ENCODE measurements at regions not wholly inside any gene's neighbourhood (a gene's known extent, or its start where the extent isn't known, plus 50 kb on each side); places are given as distances from the start of the nearest gene placed in this dataset.

DNA sequence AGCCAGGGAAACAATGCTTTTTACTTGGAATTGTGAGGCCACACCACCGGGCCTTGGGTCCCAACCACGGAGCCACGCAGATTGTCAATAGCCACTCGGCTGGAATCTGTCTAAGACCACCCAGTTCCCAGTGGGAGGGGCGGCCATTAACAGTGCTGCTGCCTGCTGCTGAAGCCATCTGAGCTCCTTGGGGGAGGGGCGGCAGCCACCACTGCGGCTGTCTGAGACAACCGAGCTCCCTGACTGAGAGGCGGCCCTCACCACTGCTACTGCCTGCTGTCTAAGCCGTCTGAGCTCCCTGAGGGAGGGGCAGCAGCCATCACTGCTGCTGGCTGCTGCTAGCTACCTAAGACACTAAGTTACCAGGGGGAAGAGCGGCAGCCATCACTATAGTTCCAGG, 64.3 kb downstream of the DMRTA2 start:
- no peak for DNase-seq (ENCODE audit: low read depth)

DNA sequence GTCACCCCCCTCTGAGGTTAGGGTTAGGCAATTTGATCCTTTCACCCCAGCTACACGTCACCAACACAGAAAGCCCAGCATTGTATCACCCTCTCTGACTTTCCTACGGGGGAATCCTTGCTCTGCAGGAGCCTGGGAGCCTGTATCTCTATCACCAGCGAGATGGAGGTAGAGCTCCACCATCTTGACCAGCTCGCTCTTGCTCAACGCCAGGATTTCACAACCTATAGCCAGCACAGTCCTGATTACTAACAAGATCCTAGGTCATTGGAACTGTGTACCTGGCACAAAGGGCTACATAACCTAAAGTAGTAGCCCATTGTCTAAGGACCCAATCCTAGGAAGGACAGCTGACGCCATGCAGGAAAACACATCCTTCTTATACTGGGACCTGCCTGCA, 66.1 kb downstream of the DMRTA2 start:
- DNase-seq (ENCODE audit: low read depth): no peak

DNA sequence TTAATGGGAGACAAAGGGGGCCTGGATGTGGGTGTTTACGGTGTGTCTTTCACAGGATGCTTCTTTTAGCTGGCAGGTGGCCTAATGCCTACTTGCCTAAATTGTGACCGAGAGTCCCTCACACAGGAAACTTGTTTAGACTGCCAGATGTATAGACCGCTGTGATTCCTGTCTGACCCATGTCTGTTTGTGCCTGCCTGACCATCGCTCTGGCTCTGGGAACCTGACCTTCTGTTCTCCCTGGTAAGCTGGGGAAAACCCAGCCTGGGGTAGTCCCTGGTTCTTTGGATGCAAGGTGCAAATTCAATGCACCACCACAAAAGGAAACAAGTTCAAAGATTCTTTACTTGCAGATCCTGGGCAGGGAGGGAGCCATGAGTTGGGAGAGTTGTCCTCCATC, 68.4 kb downstream of the DMRTA2 start:
- DNase-seq (ENCODE audit: low read depth): no peak

- DNase-seq (ENCODE audit: low read depth): no peak
Measured at GRCh38 chr1:50352428-50352827, 70.8 kb downstream of the DMRTA2 start.

DNA sequence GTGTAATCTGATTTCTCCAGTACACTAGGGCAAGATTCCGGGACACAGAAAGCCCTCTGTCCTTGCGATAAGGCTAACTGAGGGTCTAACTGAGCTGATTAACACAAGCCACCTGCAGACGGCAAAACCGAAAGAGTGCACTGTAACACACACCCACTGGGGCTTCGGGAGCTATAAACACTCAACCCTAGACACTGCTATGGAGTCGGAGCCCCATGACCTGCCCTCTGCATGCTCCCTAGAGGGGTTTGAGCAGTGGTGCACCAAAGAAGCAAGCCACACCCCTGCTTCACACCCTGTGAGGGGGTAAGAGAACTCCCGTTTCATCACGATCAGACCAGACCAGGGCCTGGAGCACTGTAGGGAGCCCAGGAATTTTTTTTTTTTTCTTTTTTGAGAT, 72.4 kb downstream of the DMRTA2 start:
- no peak for DNase-seq (ENCODE audit: low read depth)

DNA sequence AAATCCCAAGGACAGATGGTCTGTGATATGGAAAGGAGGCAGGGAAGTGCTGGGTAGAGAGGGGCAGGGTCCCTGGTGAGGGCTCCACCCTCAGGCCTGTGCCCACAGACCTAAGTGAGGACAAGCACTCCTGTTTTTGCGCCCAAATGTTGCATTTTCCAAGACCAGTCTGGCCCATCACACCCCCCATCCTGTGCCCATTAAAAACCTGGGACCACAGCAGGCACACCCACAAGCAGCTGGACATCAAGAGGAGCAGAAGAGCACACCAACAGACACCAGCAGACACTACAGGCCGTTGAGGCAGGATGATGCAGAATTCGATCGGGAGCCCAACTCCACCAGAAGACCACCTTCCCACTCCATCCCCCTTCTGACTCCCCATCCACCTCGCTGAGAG, 72.8 kb downstream of the DMRTA2 start:
- DNase-seq (ENCODE audit: low read depth): no peak

DNA sequence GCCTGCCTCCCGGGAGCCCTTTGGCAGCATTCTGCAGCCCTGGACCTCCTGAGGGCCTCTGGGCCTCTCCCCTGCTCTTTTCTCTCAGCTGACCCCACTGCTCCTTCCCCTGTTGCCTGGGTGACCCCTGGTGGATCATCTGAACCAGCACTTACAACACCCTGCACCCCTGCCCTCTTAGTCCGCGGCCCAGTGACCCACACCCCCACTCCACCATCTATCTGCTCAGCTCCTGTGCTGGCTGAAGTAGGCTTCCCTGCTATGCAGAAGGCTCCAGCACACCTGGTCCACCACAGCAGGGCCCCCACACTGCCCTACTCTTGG, 74.0 kb downstream of the DMRTA2 start:
- no peak for DNase-seq (ENCODE audit: low read depth)

- peak; percentile 72 for DNase-seq (ENCODE audit: low read depth)
Measured at GRCh38 chr1:50348449-50349241, 74.6 kb downstream of the DMRTA2 start.

GRCh38 chr1:50347933-50348332, 75.3 kb downstream of the DMRTA2 start:
- DNase-seq (ENCODE audit: low read depth): no peak

- no peak for DNase-seq (ENCODE audit: low read depth)
Measured at GRCh38 chr1:50346621-50347020, 76.6 kb downstream of the DMRTA2 start.

GRCh38 chr1:50343323-50343722, 79.9 kb downstream of the DMRTA2 start:
- no peak for DNase-seq (ENCODE audit: low read depth)

GRCh38 chr1:50342525-50342924, 80.7 kb downstream of the DMRTA2 start:
- no peak for DNase-seq (ENCODE audit: low read depth)

- DNase-seq (ENCODE audit: low read depth): no peak
Measured at GRCh38 chr1:50335036-50335435, 88.2 kb downstream of the DMRTA2 start.

- DNase-seq (ENCODE audit: low read depth): peak; percentile 71
Measured at GRCh38 chr1:50333595-50333974, 89.7 kb downstream of the DMRTA2 start.

DNA sequence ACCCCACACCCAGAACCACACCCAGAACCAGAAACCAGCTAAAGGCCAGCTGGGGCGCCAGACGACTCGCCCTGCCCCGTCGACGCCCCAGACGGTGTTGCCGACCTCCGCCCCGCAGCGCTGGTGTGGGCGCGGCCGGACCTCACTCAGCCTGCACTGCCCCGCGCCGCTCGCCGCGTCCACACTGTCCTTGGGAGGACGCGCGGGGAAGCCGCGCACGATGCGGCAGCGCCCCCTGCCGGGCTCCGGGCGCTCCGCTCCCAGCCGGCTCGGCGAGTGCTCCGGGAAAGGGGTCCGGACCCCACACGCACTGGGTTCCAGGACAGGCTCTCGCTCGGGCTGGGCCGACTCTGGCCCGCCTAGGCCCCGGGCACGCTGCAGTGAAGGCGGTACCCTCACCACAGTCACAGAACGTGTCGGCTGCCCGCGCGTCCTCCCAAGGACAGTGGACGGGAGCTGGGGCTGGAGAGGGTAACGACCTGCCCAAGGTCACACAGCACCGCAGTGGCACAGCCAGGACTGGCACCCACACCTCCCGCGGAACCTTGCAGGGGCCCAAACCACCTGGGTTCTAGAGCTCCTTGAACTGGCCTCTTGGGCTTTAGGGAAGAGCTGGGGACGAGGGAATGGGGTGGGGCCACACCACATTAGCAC, 90.2 kb downstream of the DMRTA2 start:
- peak; percentile 77 for DNase-seq (ENCODE audit: low read depth)

DNA sequence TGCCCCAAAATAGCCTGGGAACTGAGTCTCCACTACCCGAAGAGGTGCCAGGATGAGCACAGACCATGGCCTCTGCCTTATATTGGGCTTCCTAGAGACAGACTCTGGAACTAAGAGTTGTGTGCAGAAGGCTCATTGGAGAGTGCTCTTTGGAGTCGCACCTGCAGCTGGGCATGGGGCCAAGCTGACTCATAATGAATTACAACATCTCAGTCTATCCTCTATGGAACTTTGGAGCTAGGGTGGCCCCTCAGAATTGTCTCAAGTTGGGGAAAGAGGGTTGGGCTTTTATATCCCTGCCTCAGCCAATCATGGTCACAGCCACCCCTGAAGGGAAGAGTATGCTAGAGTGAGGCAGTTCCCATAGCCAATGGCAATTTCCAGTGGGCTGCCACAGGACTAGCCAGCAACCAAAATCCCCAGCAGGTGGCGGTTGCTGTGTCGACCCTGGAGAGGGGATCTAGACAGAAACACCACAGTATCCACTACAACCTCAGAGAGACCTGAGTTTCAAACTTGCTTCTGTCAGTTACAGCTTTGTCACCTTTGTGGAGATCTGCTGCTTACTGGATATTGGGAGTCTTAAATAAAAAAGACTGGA, 93.8 kb downstream of the DMRTA2 start:
- DNase-seq (ENCODE audit: low read depth): peak; percentile 19

GRCh38 chr1:50328552-50328951, 94.7 kb downstream of the DMRTA2 start:
- DNase-seq (ENCODE audit: low read depth): no peak

DNA sequence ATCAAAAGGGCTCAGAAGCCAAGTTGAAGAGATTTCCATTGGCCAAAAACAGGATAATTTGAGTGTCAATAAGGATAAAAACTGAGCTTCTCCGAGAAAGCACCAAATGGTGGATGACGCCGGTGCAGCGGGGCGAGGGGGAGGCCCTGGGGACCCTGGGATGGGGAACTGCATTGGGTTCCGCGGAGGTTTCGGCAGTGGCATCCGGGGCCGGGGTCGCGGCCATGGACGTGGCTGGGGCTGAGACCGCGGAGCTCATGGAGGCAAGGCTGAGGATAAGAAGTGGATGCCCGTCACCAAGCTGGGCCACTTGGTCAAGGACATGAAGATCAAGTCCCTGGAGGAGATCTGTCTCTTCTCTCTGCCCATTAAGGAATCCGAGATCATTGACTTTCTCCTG, 97.2 kb downstream of the DMRTA2 start:
- DNase-seq (ENCODE audit: low read depth): no peak

DNA sequence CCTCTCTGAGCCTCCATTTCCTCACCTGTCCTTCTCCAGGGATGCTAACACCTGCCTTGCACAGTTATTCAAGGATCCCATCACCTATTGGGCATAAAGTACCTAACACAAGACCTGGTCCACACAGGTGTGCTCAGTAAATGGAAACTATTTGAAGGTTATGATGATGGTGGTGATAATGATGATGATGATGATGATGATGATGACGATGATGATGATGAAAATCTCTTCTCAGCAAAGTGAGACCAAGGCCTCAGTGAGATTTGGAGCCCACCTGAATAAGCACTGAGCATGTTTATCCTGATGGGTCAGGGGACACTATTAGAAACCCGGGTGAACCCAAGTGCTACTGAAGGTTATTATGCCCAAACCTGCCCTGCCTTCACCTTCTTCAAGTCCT, 100.7 kb downstream of the DMRTA2 start:
- no peak for DNase-seq (ENCODE audit: low read depth)

- DNase-seq (ENCODE audit: low read depth): no peak
Measured at GRCh38 chr1:50318428-50318827, 104.8 kb downstream of the DMRTA2 start.

- DNase-seq (ENCODE audit: low read depth): no peak
Measured at GRCh38 chr1:50308878-50309277, 114.4 kb downstream of the DMRTA2 start.

GRCh38 chr1:50305808-50306207, 117.4 kb downstream of the DMRTA2 start:
- DNase-seq (ENCODE audit: low read depth): no peak

GRCh38 chr1:50300297-50300696, 122.9 kb downstream of the DMRTA2 start:
- no peak for DNase-seq (ENCODE audit: low read depth)

All from Daoy (cell line).